Muscle of leg (tissue), 3 donors: ENCODE measurements at regions not wholly inside any gene's neighbourhood (a gene's known extent, or its start where the extent isn't known, plus 50 kb on each side); places are given as distances from the start of the nearest gene placed in this dataset.

Experiments
- DNase-seq: peaks from one replicate; pipeline ENCODE4 v3.0.0; 2013
- H3K27ac ChIP-seq: one replicate; pipeline ENCODE4 v1.5.1; 2013; ENCODE audit warnings: mild to moderate bottlenecking, low read length, control low read depth
- H3K27me3 ChIP-seq: one replicate; pipeline ENCODE4 v1.6.1; 2013; ENCODE audit warnings: low read length; ENCODE audit not compliant: control insufficient read depth, insufficient read depth
- H3K36me3 ChIP-seq: one replicate; pipeline ENCODE4 v1.6.1; 2013; ENCODE audit warnings: low read length; ENCODE audit not compliant: control insufficient read depth, insufficient read depth
- H3K4me1 ChIP-seq: one replicate; pipeline ENCODE4 v1.6.1; 2013; ENCODE audit warnings: low read length; ENCODE audit not compliant: control insufficient read depth, insufficient read depth
- H3K4me3 ChIP-seq: one replicate; pipeline ENCODE4 v1.5.1; 2013; ENCODE audit warnings: low read length, control low read depth
- H3K9me3 ChIP-seq: replicated peaks from 2 replicates; pipeline ENCODE4 v1.6.1; 2013; ENCODE audit warnings: low read depth, low read length; ENCODE audit not compliant: control insufficient read depth
- WGBS: methylation state at CpG from one replicate; pipeline ENCODE4 v1.1.5; 2013; ENCODE audit warnings: missing lambda C conversion rate; ENCODE audit not compliant: insufficient coverage; 5-methylcytosine and 5-hydroxymethylcytosine counted together

DNA sequence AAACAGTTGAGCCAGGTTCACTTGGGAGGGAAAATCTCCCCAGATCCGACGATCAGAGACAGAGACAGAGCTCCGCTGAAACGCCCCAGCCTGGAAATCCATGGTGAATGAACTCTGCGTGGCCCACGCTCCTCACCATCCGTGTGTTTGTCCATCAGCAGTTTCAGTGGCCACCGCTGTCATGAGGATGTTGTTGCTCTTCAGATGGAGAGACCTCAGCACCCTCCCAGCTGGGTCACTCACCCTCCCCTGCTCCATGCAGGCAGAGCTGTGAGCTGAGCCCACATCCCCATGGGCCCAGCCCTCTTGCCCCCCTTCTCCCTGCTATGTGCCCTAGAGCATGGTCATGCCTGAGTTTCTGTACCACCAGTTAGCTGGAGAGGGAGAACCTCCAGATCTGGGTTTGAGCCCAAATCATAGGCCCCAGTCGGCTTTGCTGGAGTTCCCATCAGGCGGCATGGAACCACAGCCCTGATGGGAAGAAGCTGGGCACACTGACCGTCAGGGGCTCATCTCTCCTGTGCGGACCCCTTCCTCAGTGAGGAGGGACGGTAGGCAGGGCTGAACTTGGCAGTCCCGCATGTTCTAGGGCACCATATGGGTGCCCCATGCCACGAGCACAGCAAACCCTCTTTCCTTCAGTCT is 154.4 kb upstream of the COL5A1 start:
- no peak for DNase-seq
- Histone ChIP-seq H3K27me3 (peaks cover 15% of the 10 kb centered on the region), H3K27ac (no peak overlapping the region), H3K4me3 (no peak overlapping the region), H3K36me3 (no peaks in the 10 kb centered on the region), H3K9me3 (no peaks in the 10 kb centered on the region), H3K4me1 (peaks cover 21% of the 10 kb centered on the region)
- 93% methylated on average over 13 of the region's 15 CpGs for WGBS

GRCh38 chr9:134488331-134489280 is 153.0 kb upstream of the COL5A1 start:
- no peaks in the 10 kb centered on the region for H3K36me3 ChIP-seq
- H3K4me1 ChIP-seq = peaks cover 35% of the 10 kb centered on the region
- WGBS = 72% methylated on average over 20 of the region's 32 CpGs
- H3K9me3 ChIP-seq = no peaks in the 10 kb centered on the region
- peaks cover 10% of the 10 kb centered on the region for H3K27me3 ChIP-seq
- no peak for DNase-seq
- no peak overlapping the region for H3K4me3 ChIP-seq
- no peak overlapping the region for H3K27ac ChIP-seq

GRCh38 chr9:134489621-134490408 is 151.8 kb upstream of the COL5A1 start:
- H3K27ac ChIP-seq = no peak overlapping the region
- DNase-seq = no peak
- no peaks in the 10 kb centered on the region for H3K36me3 ChIP-seq
- H3K4me1 ChIP-seq = peaks cover 38% of the 10 kb centered on the region
- peaks cover 10% of the 10 kb centered on the region for H3K27me3 ChIP-seq
- WGBS = 87% methylated on average over 3 of the region's 13 CpGs
- H3K9me3 ChIP-seq = no peaks in the 10 kb centered on the region
- no peak overlapping the region for H3K4me3 ChIP-seq

DNA sequence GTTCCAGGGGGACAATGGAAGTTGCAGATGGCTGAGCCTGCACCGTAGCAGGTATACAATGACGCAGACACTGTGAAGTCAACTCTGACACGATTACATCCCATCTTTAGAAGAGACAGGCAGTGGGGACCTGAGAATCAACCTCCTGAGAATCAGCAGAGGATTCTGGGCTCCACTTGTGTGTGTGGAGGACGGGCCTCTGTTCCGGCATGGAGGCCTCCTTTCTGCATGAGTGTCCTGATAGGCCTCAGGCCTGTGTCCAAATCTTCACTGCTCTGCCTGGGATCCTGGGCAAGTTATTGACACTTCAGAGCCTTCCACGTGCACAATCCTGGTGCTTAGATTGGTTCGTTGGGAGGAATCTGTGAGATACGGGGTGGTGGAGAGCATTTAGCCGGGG is 151.2 kb upstream of the COL5A1 start:
- no peak overlapping the region for H3K27ac ChIP-seq
- 95% methylated on average over 4 of the region's 9 CpGs for WGBS
- H3K4me3 ChIP-seq = no peak overlapping the region
- H3K27me3 ChIP-seq = peaks cover 10% of the 10 kb centered on the region
- DNase-seq = no peak
- H3K4me1 ChIP-seq = peaks cover 38% of the 10 kb centered on the region
- H3K9me3 ChIP-seq = no peaks in the 10 kb centered on the region
- H3K36me3 ChIP-seq = no peaks in the 10 kb centered on the region

DNA sequence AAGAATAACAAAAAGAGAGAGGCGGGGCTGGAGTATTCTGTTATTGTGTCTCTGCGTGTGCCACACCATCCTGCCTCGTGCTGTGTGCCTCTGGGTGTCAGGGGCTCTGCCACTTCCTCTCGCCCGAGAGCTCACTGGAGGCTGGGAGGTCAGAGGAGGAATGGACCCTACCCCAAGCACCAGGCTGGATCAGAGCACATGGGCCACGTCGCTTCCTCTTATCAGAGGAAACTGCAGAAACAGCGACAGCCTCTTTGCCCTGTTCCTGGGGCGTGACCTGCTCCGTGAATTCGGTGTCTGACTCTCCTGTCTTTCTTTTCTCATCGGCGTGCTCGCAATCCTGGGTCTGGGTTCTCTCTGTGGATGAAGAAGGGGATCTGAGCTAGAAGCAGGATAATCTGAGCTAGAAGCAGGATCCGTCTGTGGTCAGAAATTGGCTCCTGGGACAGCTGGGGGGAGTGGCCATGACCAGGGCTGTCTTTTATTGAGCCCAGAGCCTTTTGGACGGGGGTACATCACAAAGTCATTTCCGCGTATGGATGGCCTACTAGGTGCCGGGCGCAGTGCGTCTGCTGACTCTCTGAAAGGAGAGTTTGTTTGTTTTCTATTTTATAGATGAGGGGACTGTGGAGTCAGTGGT is 150.3 kb upstream of the COL5A1 start:
- Histone ChIP-seq H3K27me3 (peaks cover 10% of the 10 kb centered on the region), H3K4me3 (no peak overlapping the region), H3K36me3 (no peaks in the 10 kb centered on the region), H3K4me1 (peaks cover 33% of the 10 kb centered on the region), H3K9me3 (no peaks in the 10 kb centered on the region), H3K27ac (peak overlapping the region; percentile 85)
- 58% methylated on average over 10 of the region's 21 CpGs for WGBS
- no peak for DNase-seq

DNA sequence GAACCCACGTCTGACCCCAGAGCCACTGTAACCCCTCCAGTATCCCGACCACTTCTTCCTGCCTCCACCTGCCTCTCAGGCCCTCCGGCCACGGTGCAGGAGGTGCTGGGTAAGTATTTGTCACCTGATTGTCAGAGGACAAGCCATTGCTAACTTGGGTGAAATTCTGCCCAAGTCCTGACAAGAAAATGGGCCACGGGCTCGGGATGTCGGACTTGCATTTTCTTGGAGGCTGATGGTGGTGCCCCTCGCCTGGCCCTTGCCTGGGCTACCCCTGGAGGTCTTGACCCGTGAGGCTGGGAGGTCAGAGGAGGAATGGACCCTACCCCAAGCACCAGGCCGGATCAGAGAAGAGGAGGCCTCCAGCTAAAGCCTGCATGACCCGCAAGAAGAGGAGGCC is 149.7 kb upstream of the COL5A1 start:
- Histone ChIP-seq H3K4me3 (no peak overlapping the region), H3K27ac (peak overlapping the region; percentile 85), H3K4me1 (peaks cover 30% of the 10 kb centered on the region), H3K36me3 (no peaks in the 10 kb centered on the region), H3K9me3 (no peaks in the 10 kb centered on the region), H3K27me3 (peaks cover 10% of the 10 kb centered on the region)
- WGBS = 33% methylated on average over 5 of the region's 11 CpGs
- no peak for DNase-seq

- peaks cover 10% of the 10 kb centered on the region for H3K27me3 ChIP-seq
- peak overlapping the region; percentile 85 for H3K27ac ChIP-seq
- DNase-seq = peak; percentile 97
- 27% methylated on average over 11 of the region's 12 CpGs for WGBS
- peaks cover 30% of the 10 kb centered on the region for H3K4me1 ChIP-seq
- H3K36me3 ChIP-seq = no peaks in the 10 kb centered on the region
- H3K4me3 ChIP-seq = no peak overlapping the region
- H3K9me3 ChIP-seq = no peaks in the 10 kb centered on the region
These were observed 149.3 kb upstream of the COL5A1 start for GRCh38 chr9:134492281-134492691.

- Histone ChIP-seq H3K27ac (peak overlapping the region; percentile 85), H3K36me3 (no peaks in the 10 kb centered on the region), H3K4me3 (no peak overlapping the region), H3K27me3 (peaks cover 10% of the 10 kb centered on the region), H3K4me1 (peaks cover 30% of the 10 kb centered on the region), H3K9me3 (no peaks in the 10 kb centered on the region)
- DNase-seq = no peak
- 38% methylated on average over 15 of the region's 21 CpGs for WGBS
These were observed 148.7 kb upstream of the COL5A1 start for GRCh38 chr9:134492721-134493460.

GRCh38 chr9:134493461-134494272 is 147.9 kb upstream of the COL5A1 start:
- Histone ChIP-seq H3K27ac (peak overlapping the region; percentile 7), H3K9me3 (no peaks in the 10 kb centered on the region), H3K4me1 (peaks cover 30% of the 10 kb centered on the region), H3K27me3 (peaks cover 10% of the 10 kb centered on the region), H3K4me3 (no peak overlapping the region), H3K36me3 (no peaks in the 10 kb centered on the region)
- WGBS = 67% methylated on average over 26 of the region's 26 CpGs
- peak; percentile 75 for DNase-seq
